ENCODE measurements at regions not wholly inside any gene's neighbourhood (a gene's known extent, or its start where the extent isn't known, plus 50 kb on each side); places are given as distances from the start of the nearest gene placed in this dataset.

DNA sequence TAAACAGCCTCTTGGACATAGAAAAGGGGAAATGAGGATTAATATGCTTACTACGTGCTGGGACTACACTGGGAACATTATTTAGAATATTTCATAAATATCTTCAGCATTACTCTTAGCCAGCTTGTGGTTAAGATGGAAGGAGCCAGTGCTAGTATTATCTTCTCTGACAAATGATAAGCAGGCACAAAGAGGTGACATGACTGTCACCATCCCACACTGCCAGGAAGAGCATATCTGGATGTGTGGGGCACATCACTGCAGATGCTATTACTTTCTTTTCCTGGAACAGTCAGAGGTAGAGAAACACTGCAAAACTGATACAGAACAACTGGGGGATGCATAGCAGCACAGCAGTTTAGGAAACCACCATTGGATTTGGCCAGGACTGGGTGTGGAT is 281.0 kb upstream of the TNC start:
- H2AFZ ChIP-seq (ENCODE audit: low read length) = no peak overlapping the region
- H4K20me1 ChIP-seq (ENCODE audit: insufficient read depth, low read depth, low read length) = no peaks in the 10 kb centered on the region
- no peaks in the 10 kb centered on the region for H3K9me2 ChIP-seq (replicated peaks; ENCODE audit: insufficient read depth, low read length)
- no peaks in the 10 kb centered on the region for H3K4me1 ChIP-seq (ENCODE audit: low read length)
- H3K36me3 ChIP-seq (ENCODE audit: insufficient read depth, low read length) = no peaks in the 10 kb centered on the region
- H3K27me3 ChIP-seq (ENCODE audit: low read length) = no peaks in the 10 kb centered on the region
- no peak overlapping the region for H3K4me2 ChIP-seq (ENCODE audit: low read depth, low read length, poor library complexity, severe bottlenecking)
- H3K4me3 ChIP-seq (ENCODE audit: low read length) = no peak overlapping the region
- no peaks in the 10 kb centered on the region for H3K79me2 ChIP-seq (ENCODE audit: low read length)
- no peak overlapping the region for H3K27ac ChIP-seq (ENCODE audit: low read length)
- no peaks in the 10 kb centered on the region for H3K9me3 ChIP-seq (ENCODE audit: low read length)
- no peak overlapping the region for H3K9ac ChIP-seq (ENCODE audit: low read length)
- DNase-seq = no peak

DNA sequence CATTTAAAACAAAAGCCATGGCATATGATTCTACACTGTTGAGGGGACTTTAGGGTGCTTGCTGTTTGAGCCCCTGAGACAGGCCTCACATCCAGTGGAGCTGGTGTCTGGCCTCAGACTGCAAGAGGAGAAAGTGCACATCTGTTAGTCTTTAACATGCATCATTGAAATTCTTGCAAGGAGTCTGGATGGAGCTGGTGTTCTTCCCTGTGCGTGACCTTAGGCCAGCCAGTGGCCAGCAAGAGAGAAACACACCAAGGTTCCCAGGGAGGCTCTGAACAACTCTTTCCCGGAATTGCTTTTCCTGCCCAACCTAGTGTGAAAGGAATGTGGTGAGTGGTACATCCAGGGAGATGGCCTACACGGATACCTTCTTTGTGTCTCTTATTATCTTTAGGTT is 282.8 kb upstream of the TNC start:
- no peak overlapping the region for H3K4me3 ChIP-seq (ENCODE audit: low read length)
- H3K27me3 ChIP-seq (ENCODE audit: low read length) = no peaks in the 10 kb centered on the region
- H3K79me2 ChIP-seq (ENCODE audit: low read length) = no peaks in the 10 kb centered on the region
- H3K9me3 ChIP-seq (ENCODE audit: low read length) = no peaks in the 10 kb centered on the region
- H3K4me2 ChIP-seq (ENCODE audit: low read depth, low read length, poor library complexity, severe bottlenecking) = no peak overlapping the region
- DNase-seq = no peak
- no peaks in the 10 kb centered on the region for H3K4me1 ChIP-seq (ENCODE audit: low read length)
- H4K20me1 ChIP-seq (ENCODE audit: insufficient read depth, low read depth, low read length) = no peaks in the 10 kb centered on the region
- no peaks in the 10 kb centered on the region for H3K9me2 ChIP-seq (replicated peaks; ENCODE audit: insufficient read depth, low read length)
- no peaks in the 10 kb centered on the region for H3K36me3 ChIP-seq (ENCODE audit: insufficient read depth, low read length)
- no peak overlapping the region for H2AFZ ChIP-seq (ENCODE audit: low read length)
- H3K9ac ChIP-seq (ENCODE audit: low read length) = no peak overlapping the region
- no peak overlapping the region for H3K27ac ChIP-seq (ENCODE audit: low read length)

DNA sequence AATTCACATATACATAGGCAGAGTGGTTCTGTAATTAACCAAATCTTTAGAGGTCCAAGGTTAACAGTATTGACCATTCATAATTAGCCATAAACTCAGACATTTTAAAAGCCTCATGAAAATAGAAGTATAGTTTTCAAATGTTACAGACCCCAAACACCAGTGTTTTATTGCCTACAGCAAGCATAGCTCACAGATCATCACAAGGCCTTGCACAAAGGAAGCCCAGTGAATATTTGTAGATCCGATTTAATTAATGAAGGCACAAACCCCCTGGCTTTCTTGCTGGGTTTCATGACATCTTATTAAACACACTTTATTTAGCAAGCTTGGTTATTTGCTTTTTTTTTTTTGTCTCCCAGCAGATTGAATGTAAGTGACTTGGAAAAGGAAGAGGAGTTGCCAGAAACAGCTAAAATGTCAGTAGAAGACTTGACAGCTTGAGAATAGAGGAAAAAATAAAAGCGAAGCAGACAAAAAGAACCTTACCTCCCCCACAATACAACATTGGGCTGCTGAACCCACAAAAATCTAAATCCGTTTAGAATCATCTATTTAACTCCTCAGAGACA is 283.9 kb upstream of the TNC start:
- no peaks in the 10 kb centered on the region for H3K36me3 ChIP-seq (ENCODE audit: insufficient read depth, low read length)
- no peaks in the 10 kb centered on the region for H3K27me3 ChIP-seq (ENCODE audit: low read length)
- no peak overlapping the region for H3K4me2 ChIP-seq (ENCODE audit: low read depth, low read length, poor library complexity, severe bottlenecking)
- H3K79me2 ChIP-seq (ENCODE audit: low read length) = no peaks in the 10 kb centered on the region
- H4K20me1 ChIP-seq (ENCODE audit: insufficient read depth, low read depth, low read length) = no peaks in the 10 kb centered on the region
- no peak overlapping the region for H3K27ac ChIP-seq (ENCODE audit: low read length)
- no peak overlapping the region for H2AFZ ChIP-seq (ENCODE audit: low read length)
- H3K4me1 ChIP-seq (ENCODE audit: low read length) = no peaks in the 10 kb centered on the region
- H3K9me2 ChIP-seq (replicated peaks; ENCODE audit: insufficient read depth, low read length) = no peaks in the 10 kb centered on the region
- H3K9ac ChIP-seq (ENCODE audit: low read length) = no peak overlapping the region
- DNase-seq = no peak
- no peaks in the 10 kb centered on the region for H3K9me3 ChIP-seq (ENCODE audit: low read length)
- no peak overlapping the region for H3K4me3 ChIP-seq (ENCODE audit: low read length)

DNA sequence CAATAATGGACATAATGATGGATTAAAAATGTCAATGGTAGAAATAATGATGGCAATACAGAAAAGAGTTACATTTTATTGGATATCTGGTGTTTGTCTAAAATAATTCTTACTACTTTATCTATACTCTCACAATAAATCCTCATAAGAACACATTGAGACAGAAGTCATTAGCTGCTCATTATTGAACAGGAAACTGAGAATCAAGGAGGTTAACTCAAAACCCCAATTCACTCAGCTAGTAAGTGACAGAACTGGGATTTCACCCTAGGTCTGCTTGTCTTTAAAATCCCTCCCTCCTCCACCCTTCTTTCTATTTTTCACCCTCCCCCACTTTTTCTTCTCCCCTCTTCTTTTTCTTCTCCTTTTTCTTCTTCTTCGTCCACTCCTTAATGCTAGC is 285.8 kb upstream of the TNC start:
- H3K9me2 ChIP-seq (replicated peaks; ENCODE audit: insufficient read depth, low read length) = no peaks in the 10 kb centered on the region
- no peak overlapping the region for H3K4me3 ChIP-seq (ENCODE audit: low read length)
- DNase-seq = no peak
- H3K36me3 ChIP-seq (ENCODE audit: insufficient read depth, low read length) = no peaks in the 10 kb centered on the region
- no peaks in the 10 kb centered on the region for H3K4me1 ChIP-seq (ENCODE audit: low read length)
- H3K4me2 ChIP-seq (ENCODE audit: low read depth, low read length, poor library complexity, severe bottlenecking) = no peak overlapping the region
- H4K20me1 ChIP-seq (ENCODE audit: insufficient read depth, low read depth, low read length) = no peaks in the 10 kb centered on the region
- no peak overlapping the region for H3K9ac ChIP-seq (ENCODE audit: low read length)
- no peak overlapping the region for H3K27ac ChIP-seq (ENCODE audit: low read length)
- no peaks in the 10 kb centered on the region for H3K79me2 ChIP-seq (ENCODE audit: low read length)
- no peak overlapping the region for H2AFZ ChIP-seq (ENCODE audit: low read length)
- H3K9me3 ChIP-seq (ENCODE audit: low read length) = no peaks in the 10 kb centered on the region
- H3K27me3 ChIP-seq (ENCODE audit: low read length) = no peaks in the 10 kb centered on the region

GRCh38 chr9:115404311-115404710 is 286.4 kb upstream of the TNC start:
- no peaks in the 10 kb centered on the region for H3K27me3 ChIP-seq (ENCODE audit: low read length)
- no peaks in the 10 kb centered on the region for H3K9me3 ChIP-seq (ENCODE audit: low read length)
- H3K4me3 ChIP-seq (ENCODE audit: low read length) = no peak overlapping the region
- H3K27ac ChIP-seq (ENCODE audit: low read length) = no peak overlapping the region
- H3K79me2 ChIP-seq (ENCODE audit: low read length) = no peaks in the 10 kb centered on the region
- H3K36me3 ChIP-seq (ENCODE audit: insufficient read depth, low read length) = no peaks in the 10 kb centered on the region
- H3K9me2 ChIP-seq (replicated peaks; ENCODE audit: insufficient read depth, low read length) = no peaks in the 10 kb centered on the region
- H3K4me2 ChIP-seq (ENCODE audit: low read depth, low read length, poor library complexity, severe bottlenecking) = no peak overlapping the region
- H2AFZ ChIP-seq (ENCODE audit: low read length) = no peak overlapping the region
- no peak overlapping the region for H3K9ac ChIP-seq (ENCODE audit: low read length)
- H3K4me1 ChIP-seq (ENCODE audit: low read length) = no peaks in the 10 kb centered on the region
- DNase-seq = no peak
- no peaks in the 10 kb centered on the region for H4K20me1 ChIP-seq (ENCODE audit: insufficient read depth, low read depth, low read length)

- Histone ChIP-seq H3K27ac (ENCODE audit: low read length) (no peak overlapping the region), H3K9me2 (replicated peaks; ENCODE audit: insufficient read depth, low read length) (no peaks in the 10 kb centered on the region), H3K36me3 (ENCODE audit: insufficient read depth, low read length) (no peaks in the 10 kb centered on the region), H3K4me1 (ENCODE audit: low read length) (no peaks in the 10 kb centered on the region), H3K79me2 (ENCODE audit: low read length) (no peaks in the 10 kb centered on the region), H4K20me1 (ENCODE audit: insufficient read depth, low read depth, low read length) (no peaks in the 10 kb centered on the region), H3K27me3 (ENCODE audit: low read length) (no peaks in the 10 kb centered on the region), H3K9me3 (ENCODE audit: low read length) (no peaks in the 10 kb centered on the region), H2AFZ (ENCODE audit: low read length) (no peak overlapping the region), H3K9ac (ENCODE audit: low read length) (no peak overlapping the region), H3K4me3 (ENCODE audit: low read length) (no peak overlapping the region), H3K4me2 (ENCODE audit: low read depth, low read length, poor library complexity, severe bottlenecking) (no peak overlapping the region)
- no peak for DNase-seq
Measured at GRCh38 chr9:115411516-115411915, 293.6 kb upstream of the TNC start.

DNA sequence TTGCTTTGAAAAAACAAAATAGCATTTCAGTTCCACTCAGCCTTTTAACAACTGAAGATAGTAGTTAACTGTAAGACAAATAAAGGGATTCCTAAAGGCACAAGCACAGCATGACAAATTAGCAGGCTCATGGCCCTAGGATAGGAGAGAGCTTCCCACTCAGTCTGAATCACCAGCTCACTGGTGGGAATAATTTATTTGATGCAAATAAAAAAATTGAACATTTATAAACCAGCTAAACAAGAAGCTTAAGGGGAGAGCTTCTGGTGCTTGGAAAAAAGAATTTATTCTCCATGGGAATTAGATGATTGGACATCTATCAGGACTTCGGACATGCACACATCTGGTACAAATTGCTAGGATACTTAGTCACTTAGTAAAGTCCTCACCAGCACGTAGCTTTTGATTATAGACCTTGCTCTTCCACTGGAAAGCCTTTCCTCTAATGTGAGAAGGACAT is 294.1 kb upstream of the TNC start:
- H3K27ac ChIP-seq (ENCODE audit: low read length) = no peak overlapping the region
- H3K27me3 ChIP-seq (ENCODE audit: low read length) = no peaks in the 10 kb centered on the region
- no peaks in the 10 kb centered on the region for H4K20me1 ChIP-seq (ENCODE audit: insufficient read depth, low read depth, low read length)
- H3K9me2 ChIP-seq (replicated peaks; ENCODE audit: insufficient read depth, low read length) = no peaks in the 10 kb centered on the region
- no peak overlapping the region for H3K4me2 ChIP-seq (ENCODE audit: low read depth, low read length, poor library complexity, severe bottlenecking)
- H3K9me3 ChIP-seq (ENCODE audit: low read length) = no peaks in the 10 kb centered on the region
- H3K9ac ChIP-seq (ENCODE audit: low read length) = no peak overlapping the region
- H2AFZ ChIP-seq (ENCODE audit: low read length) = no peak overlapping the region
- H3K36me3 ChIP-seq (ENCODE audit: insufficient read depth, low read length) = no peaks in the 10 kb centered on the region
- H3K4me1 ChIP-seq (ENCODE audit: low read length) = no peaks in the 10 kb centered on the region
- no peak overlapping the region for H3K4me3 ChIP-seq (ENCODE audit: low read length)
- no peak for DNase-seq
- no peaks in the 10 kb centered on the region for H3K79me2 ChIP-seq (ENCODE audit: low read length)

- no peaks in the 10 kb centered on the region for H4K20me1 ChIP-seq (ENCODE audit: insufficient read depth, low read depth, low read length)
- no peaks in the 10 kb centered on the region for H3K36me3 ChIP-seq (ENCODE audit: insufficient read depth, low read length)
- H3K9me2 ChIP-seq (replicated peaks; ENCODE audit: insufficient read depth, low read length) = no peaks in the 10 kb centered on the region
- no peak for DNase-seq
- no peaks in the 10 kb centered on the region for H3K4me1 ChIP-seq (ENCODE audit: low read length)
- no peak overlapping the region for H3K4me2 ChIP-seq (ENCODE audit: low read depth, low read length, poor library complexity, severe bottlenecking)
- H3K27ac ChIP-seq (ENCODE audit: low read length) = no peak overlapping the region
- H3K4me3 ChIP-seq (ENCODE audit: low read length) = no peak overlapping the region
- H3K79me2 ChIP-seq (ENCODE audit: low read length) = no peaks in the 10 kb centered on the region
- no peak overlapping the region for H2AFZ ChIP-seq (ENCODE audit: low read length)
- H3K9ac ChIP-seq (ENCODE audit: low read length) = no peak overlapping the region
- H3K27me3 ChIP-seq (ENCODE audit: low read length) = no peaks in the 10 kb centered on the region
- H3K9me3 ChIP-seq (ENCODE audit: low read length) = no peaks in the 10 kb centered on the region
Measured at GRCh38 chr9:115412656-115413055, 294.7 kb upstream of the TNC start.

- no peak for DNase-seq
- no peak overlapping the region for H3K27ac ChIP-seq (ENCODE audit: low read length)
- no peaks in the 10 kb centered on the region for H3K36me3 ChIP-seq (ENCODE audit: insufficient read depth, low read length)
- H3K9me3 ChIP-seq (ENCODE audit: low read length) = no peaks in the 10 kb centered on the region
- H3K9ac ChIP-seq (ENCODE audit: low read length) = no peak overlapping the region
- H2AFZ ChIP-seq (ENCODE audit: low read length) = no peak overlapping the region
- no peaks in the 10 kb centered on the region for H3K79me2 ChIP-seq (ENCODE audit: low read length)
- no peaks in the 10 kb centered on the region for H3K4me1 ChIP-seq (ENCODE audit: low read length)
- H3K4me3 ChIP-seq (ENCODE audit: low read length) = no peak overlapping the region
- no peaks in the 10 kb centered on the region for H3K9me2 ChIP-seq (replicated peaks; ENCODE audit: insufficient read depth, low read length)
- H4K20me1 ChIP-seq (ENCODE audit: insufficient read depth, low read depth, low read length) = no peaks in the 10 kb centered on the region
- no peak overlapping the region for H3K4me2 ChIP-seq (ENCODE audit: low read depth, low read length, poor library complexity, severe bottlenecking)
- H3K27me3 ChIP-seq (ENCODE audit: low read length) = no peaks in the 10 kb centered on the region
Measured at GRCh38 chr9:115413304-115413703, 295.3 kb upstream of the TNC start.

Data from Karpas-422 (cell line).